ENCODE measurements at regions not wholly inside any gene's neighbourhood (a gene's known extent, or its start where the extent isn't known, plus 50 kb on each side); places are given as distances from the start of the nearest gene placed in this dataset.
"Not testable (repeated sequence)": the region's sequence is repeated elsewhere in the genome, so short reads cannot be mapped to it uniquely, and the experiment has no call there.

DNA sequence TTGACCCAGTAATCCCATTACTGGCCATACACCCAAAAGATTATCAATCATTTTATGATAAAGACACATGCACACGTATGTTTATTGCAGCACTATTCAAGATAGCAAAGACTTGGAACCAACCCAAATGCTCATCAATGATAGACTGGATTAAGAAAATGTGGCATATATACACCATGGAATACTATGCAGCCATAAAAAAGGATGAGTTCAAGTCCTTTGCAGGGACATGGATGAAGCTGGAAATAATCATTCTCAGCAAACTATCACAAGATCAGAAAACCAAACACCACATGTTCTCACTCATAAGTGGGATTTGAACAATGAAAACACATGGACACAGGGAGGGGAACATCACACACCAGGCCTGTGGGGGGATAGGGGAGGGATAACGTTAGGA lies 785.3 kb downstream of the SH3BGRL start:
- not testable (repeated sequence) for TF ChIP-seq CTCF (IDR thresholded peaks at IDR 0.05); EZH2 (IDR thresholded peaks at IDR 0.05; ENCODE audit: borderline replicate concordance, insufficient read depth, low read depth, low read length, poor library complexity, severe bottlenecking)

All from B cell (primary cell).